A673 (cell line): ENCODE measurements at regions not wholly inside any gene's neighbourhood (a gene's known extent, or its start where the extent isn't known, plus 50 kb on each side); places are given as distances from the start of the nearest gene placed in this dataset.

ENCODE experiments used
- BruUV-seq: library from RNA; stranded (reverse); fragments of 400-500 nt; replicated peaks from 2 replicates; lab custom pipeline; 2021; lab: Mats Ljungman, UMichigan
- CTCF ChIA-PET: fragments of 300-600 bp; sonication (Branson Sonifier 250); formaldehyde crosslinking; loops from one replicate; lab custom pipeline; 2022; ENCODE audit warnings: antibody characterized with exemption; lab: Charles Lee
- POLR2A ChIA-PET: fragments of 300-600 bp; sonication (Branson Sonifier 250); formaldehyde crosslinking; loops from one replicate; lab custom pipeline; 2022; ENCODE audit warnings: antibody characterized with exemption; ENCODE audit not compliant: low non-redundant PET; lab: Charles Lee
- DNase-seq: peaks from one replicate; pipeline ENCODE4 v3.0.0-alpha.2; 2015; ENCODE audit warnings: low spot score
- H3K27ac ChIP-seq: fragments of 200-600 bp; sonication (generic); 2 replicates; pipeline ENCODE4 v1.5.1; 2016; ENCODE audit warnings: mixed run types, low read depth, mild to moderate bottlenecking, mixed read lengths, antibody characterized with exemption, low read length; ENCODE audit not compliant: poor library complexity, severe bottlenecking
- H3K27me3 ChIP-seq: fragments of 200-600 bp; sonication (generic); replicated peaks from 2 replicates; pipeline ENCODE4 v1.6.1; 2017; ENCODE audit warnings: mixed run types, low read depth, mild to moderate bottlenecking, mixed read lengths, antibody characterized with exemption, low read length; ENCODE audit not compliant: insufficient read depth, poor library complexity
- H3K36me3 ChIP-seq: fragments of 200-600 bp; sonication (generic); 2 replicates; pipeline ENCODE4 v1.6.1; 2016; ENCODE audit warnings: mixed run types, mild to moderate bottlenecking, mixed read lengths, antibody characterized with exemption, low read length; ENCODE audit not compliant: insufficient read depth, poor library complexity, severe bottlenecking
- H3K4me1 ChIP-seq: fragments of 200-600 bp; sonication (generic); 2 replicates; pipeline ENCODE4 v1.6.1; 2017; ENCODE audit warnings: mixed run types, mild to moderate bottlenecking, mixed read lengths, antibody characterized with exemption, low read length; ENCODE audit not compliant: insufficient read depth, poor library complexity, severe bottlenecking
- H3K4me3 ChIP-seq: fragments of 200-600 bp; sonication (generic); 2 replicates; pipeline ENCODE4 v1.5.1; 2016; ENCODE audit warnings: low read depth, mixed run types, mild to moderate bottlenecking, mixed read lengths, low read length; ENCODE audit not compliant: poor library complexity, severe bottlenecking
- H3K9me3 ChIP-seq: fragments of 200-600 bp; sonication (generic); 2 replicates; pipeline ENCODE4 v1.6.1; 2016; ENCODE audit warnings: mixed run types, low read depth, mild to moderate bottlenecking, mixed read lengths, antibody characterized with exemption, low read length; ENCODE audit not compliant: poor library complexity, severe bottlenecking
- EZH2 ChIP-seq: fragments of 200-600 bp; sonication (generic); IDR thresholded peaks from 2 replicates; pipeline ENCODE4 v1.6.1; 2017; ENCODE audit warnings: borderline replicate concordance, low read depth, mild to moderate bottlenecking, mixed read lengths, antibody characterized with exemption, low read length; ENCODE audit not compliant: poor library complexity, severe bottlenecking
- intact Hi-C: fragments of 100-400 bp; cut with micrococcal nuclease; formaldehyde crosslinking; loops from one replicate; pipeline ENCODE4 v1.10.0; 2022; ENCODE audit not compliant: unreplicated experiment
- TF ChIP-seq, protein P1 (sequence below): fragments of 300-800, 200-600 bp; sonication (generic); conservative IDR thresholded peaks from 2 replicates; pipeline ENCODE4 v1.5.1; 2017; ENCODE audit warnings: low read depth, mild to moderate bottlenecking, antibody characterized with exemption, low read length, moderate library complexity, mixed read lengths

DNA sequence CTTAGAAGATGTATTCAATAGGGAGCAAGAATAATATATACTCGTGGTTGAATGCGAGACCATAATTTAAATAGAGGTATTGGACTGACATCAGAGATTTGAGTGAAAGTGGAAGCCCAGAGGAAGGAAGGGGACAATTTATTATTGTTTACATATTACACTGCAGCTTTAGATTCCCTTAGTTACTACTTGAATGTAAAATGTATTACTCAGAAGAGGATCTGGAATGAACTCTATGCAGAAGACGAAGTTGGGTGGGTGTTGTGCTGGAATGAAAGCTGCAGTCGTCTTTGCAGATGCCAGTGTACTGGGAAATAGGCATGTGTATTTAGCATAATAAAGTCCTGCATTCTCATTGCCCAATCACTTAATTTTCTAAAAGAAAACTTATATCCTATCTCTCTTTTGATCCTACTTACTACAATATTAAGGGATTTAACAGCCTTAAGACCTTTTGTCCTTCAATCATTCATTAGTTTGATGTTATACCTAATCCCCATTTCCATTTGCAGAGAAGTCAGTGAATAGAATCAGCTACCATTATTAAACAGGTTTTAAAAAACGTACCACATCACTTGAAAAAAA, 570.7 kb upstream of the WWC1 start:
- Histone ChIP-seq H3K27me3 (no peaks in the 10 kb centered on the region), H3K36me3 (no peaks in the 10 kb centered on the region), H3K9me3 (no peaks in the 10 kb centered on the region), H3K4me3 (no peak overlapping the region), H3K27ac (no peak overlapping the region), H3K4me1 (peaks cover 61% of the 10 kb centered on the region)
- DNase-seq: no peak
- intact Hi-C loops: loop anchor here (5.0 to 10.0 kb wide), 3 partner anchors 172 to 504 kb away; no protein-coding TSS in a partner anchor
- POLR2A ChIA-PET: no interaction called here
- no peak for TF ChIP-seq EZH2
- TF ChIP-seq, protein P1, sequence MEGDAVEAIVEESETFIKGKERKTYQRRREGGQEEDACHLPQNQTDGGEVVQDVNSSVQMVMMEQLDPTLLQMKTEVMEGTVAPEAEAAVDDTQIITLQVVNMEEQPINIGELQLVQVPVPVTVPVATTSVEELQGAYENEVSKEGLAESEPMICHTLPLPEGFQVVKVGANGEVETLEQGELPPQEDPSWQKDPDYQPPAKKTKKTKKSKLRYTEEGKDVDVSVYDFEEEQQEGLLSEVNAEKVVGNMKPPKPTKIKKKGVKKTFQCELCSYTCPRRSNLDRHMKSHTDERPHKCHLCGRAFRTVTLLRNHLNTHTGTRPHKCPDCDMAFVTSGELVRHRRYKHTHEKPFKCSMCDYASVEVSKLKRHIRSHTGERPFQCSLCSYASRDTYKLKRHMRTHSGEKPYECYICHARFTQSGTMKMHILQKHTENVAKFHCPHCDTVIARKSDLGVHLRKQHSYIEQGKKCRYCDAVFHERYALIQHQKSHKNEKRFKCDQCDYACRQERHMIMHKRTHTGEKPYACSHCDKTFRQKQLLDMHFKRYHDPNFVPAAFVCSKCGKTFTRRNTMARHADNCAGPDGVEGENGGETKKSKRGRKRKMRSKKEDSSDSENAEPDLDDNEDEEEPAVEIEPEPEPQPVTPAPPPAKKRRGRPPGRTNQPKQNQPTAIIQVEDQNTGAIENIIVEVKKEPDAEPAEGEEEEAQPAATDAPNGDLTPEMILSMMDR: no peak
- CTCF ChIA-PET: no interaction called here
- no TSS peak for BruUV-seq

DNA sequence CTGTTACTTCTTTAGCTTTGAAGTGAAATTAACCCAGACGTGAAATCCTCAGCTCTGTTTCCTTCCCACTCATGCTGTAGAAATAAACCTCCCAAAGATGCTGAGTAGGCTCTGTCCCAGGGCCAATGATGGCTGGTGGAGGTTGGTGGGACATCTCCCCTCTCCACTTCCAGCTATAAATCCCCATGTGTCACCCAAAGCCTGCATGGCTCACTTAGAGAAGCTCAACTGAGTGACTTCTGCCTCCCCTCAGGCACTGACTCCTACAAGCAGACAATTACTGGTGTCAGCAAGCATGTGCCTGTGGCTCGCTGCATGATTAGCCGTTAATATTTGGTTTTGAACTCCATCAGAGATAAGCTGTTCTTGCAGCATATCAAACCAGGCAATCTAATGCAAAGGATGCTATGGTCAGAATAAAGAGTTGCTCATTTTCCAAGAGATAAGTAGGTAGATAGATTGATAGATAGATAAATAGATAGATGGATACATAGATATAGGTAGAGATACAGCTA, 569.5 kb upstream of the WWC1 start:
- no peak for TF ChIP-seq EZH2
- TF ChIP-seq, protein P1: no peak
- intact Hi-C loops: loop anchor here (5.0 to 10.0 kb wide), 3 partner anchors 170 to 503 kb away; no protein-coding TSS in a partner anchor
- Histone ChIP-seq H3K27me3 (no peaks in the 10 kb centered on the region), H3K27ac (no peak overlapping the region), H3K4me3 (no peak overlapping the region), H3K36me3 (no peaks in the 10 kb centered on the region), H3K4me1 (peaks cover 62% of the 10 kb centered on the region), H3K9me3 (no peaks in the 10 kb centered on the region)
- BruUV-seq: no TSS peak
- POLR2A ChIA-PET: no interaction called here
- CTCF ChIA-PET: interaction anchor here (0.5 to 1.1 kb wide), 2 partner anchors 8 to 61 kb away, joined by 4 read pairs; no protein-coding TSS in a partner anchor
- DNase-seq: no peak

GRCh38 chr5:167723254-167723871, 568.1 kb upstream of the WWC1 start:
- ChIA-PET POLR2A (no interaction called here), CTCF (no interaction called here)
- TF ChIP-seq, protein P1: peak; percentile 87
- no peak for TF ChIP-seq EZH2
- intact Hi-C loops: loop anchor here (5.0 to 10.0 kb wide), 3 partner anchors 169 to 501 kb away; no protein-coding TSS in a partner anchor
- H3K4me3 ChIP-seq: no peak overlapping the region
- no peaks in the 10 kb centered on the region for H3K9me3 ChIP-seq
- peak; percentile 90 for DNase-seq
- H3K4me1 ChIP-seq: peaks cover 53% of the 10 kb centered on the region
- BruUV-seq: no TSS peak
- H3K36me3 ChIP-seq: no peaks in the 10 kb centered on the region
- H3K27ac ChIP-seq: peak overlapping the region; percentile 39
- H3K27me3 ChIP-seq: no peaks in the 10 kb centered on the region
